ENCODE measurements at regions not wholly inside any gene's neighbourhood (a gene's known extent, or its start where the extent isn't known, plus 50 kb on each side); places are given as distances from the start of the nearest gene placed in this dataset.

- H2AFZ ChIP-seq (ENCODE audit: low read depth) = no peak overlapping the region
- H3K27ac ChIP-seq = no peak overlapping the region
- TF ChIP-seq, protein P1, sequence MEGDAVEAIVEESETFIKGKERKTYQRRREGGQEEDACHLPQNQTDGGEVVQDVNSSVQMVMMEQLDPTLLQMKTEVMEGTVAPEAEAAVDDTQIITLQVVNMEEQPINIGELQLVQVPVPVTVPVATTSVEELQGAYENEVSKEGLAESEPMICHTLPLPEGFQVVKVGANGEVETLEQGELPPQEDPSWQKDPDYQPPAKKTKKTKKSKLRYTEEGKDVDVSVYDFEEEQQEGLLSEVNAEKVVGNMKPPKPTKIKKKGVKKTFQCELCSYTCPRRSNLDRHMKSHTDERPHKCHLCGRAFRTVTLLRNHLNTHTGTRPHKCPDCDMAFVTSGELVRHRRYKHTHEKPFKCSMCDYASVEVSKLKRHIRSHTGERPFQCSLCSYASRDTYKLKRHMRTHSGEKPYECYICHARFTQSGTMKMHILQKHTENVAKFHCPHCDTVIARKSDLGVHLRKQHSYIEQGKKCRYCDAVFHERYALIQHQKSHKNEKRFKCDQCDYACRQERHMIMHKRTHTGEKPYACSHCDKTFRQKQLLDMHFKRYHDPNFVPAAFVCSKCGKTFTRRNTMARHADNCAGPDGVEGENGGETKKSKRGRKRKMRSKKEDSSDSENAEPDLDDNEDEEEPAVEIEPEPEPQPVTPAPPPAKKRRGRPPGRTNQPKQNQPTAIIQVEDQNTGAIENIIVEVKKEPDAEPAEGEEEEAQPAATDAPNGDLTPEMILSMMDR (conservative IDR thresholded peaks at IDR 0.05; ENCODE audit: low read depth, low read length) = no peak
- no peak overlapping the region for H3K9ac ChIP-seq
- H4K20me1 ChIP-seq (ENCODE audit: insufficient read depth) = no peaks in the 10 kb centered on the region
- no peaks in the 10 kb centered on the region for H3K79me2 ChIP-seq (ENCODE audit: insufficient read depth, low read depth)
- no peak overlapping the region for H3K4me2 ChIP-seq
- H3K4me1 ChIP-seq (ENCODE audit: low read depth, poor library complexity, severe bottlenecking) = no peaks in the 10 kb centered on the region
- H3K27me3 ChIP-seq (ENCODE audit: insufficient read depth, low read depth) = no peaks in the 10 kb centered on the region
- H3K4me3 ChIP-seq (IDR thresholded peaks at IDR 0.05; ENCODE audit: insufficient read depth, low read depth, low read length) = no peak overlapping the region
- no peaks in the 10 kb centered on the region for H3K36me3 ChIP-seq (ENCODE audit: insufficient read depth)
These were observed 286.6 kb downstream of the DTWD2 start for GRCh38 chr5:118701791-118702190.

GRCh38 chr5:118700510-118700909, 287.8 kb downstream of the DTWD2 start:
- Histone ChIP-seq H3K4me2 (no peak overlapping the region), H3K9ac (no peak overlapping the region), H3K36me3 (ENCODE audit: insufficient read depth) (no peaks in the 10 kb centered on the region), H4K20me1 (ENCODE audit: insufficient read depth) (no peaks in the 10 kb centered on the region), H3K4me3 (IDR thresholded peaks at IDR 0.05; ENCODE audit: insufficient read depth, low read depth, low read length) (no peak overlapping the region), H3K27me3 (ENCODE audit: insufficient read depth, low read depth) (no peaks in the 10 kb centered on the region), H3K79me2 (ENCODE audit: insufficient read depth, low read depth) (no peaks in the 10 kb centered on the region), H3K27ac (no peak overlapping the region), H3K4me1 (ENCODE audit: low read depth, poor library complexity, severe bottlenecking) (no peaks in the 10 kb centered on the region), H2AFZ (ENCODE audit: low read depth) (no peak overlapping the region)
- TF ChIP-seq, protein P1 (conservative IDR thresholded peaks at IDR 0.05; ENCODE audit: low read depth, low read length) = no peak

- Histone ChIP-seq H3K36me3 (ENCODE audit: insufficient read depth) (no peaks in the 10 kb centered on the region), H4K20me1 (ENCODE audit: insufficient read depth) (no peaks in the 10 kb centered on the region), H3K9ac (no peak overlapping the region), H3K27ac (no peak overlapping the region), H3K4me1 (ENCODE audit: low read depth, poor library complexity, severe bottlenecking) (no peaks in the 10 kb centered on the region), H2AFZ (ENCODE audit: low read depth) (no peak overlapping the region), H3K4me3 (IDR thresholded peaks at IDR 0.05; ENCODE audit: insufficient read depth, low read depth, low read length) (no peak overlapping the region), H3K79me2 (ENCODE audit: insufficient read depth, low read depth) (no peaks in the 10 kb centered on the region), H3K27me3 (ENCODE audit: insufficient read depth, low read depth) (no peaks in the 10 kb centered on the region), H3K4me2 (no peak overlapping the region)
- TF ChIP-seq, protein P1 (conservative IDR thresholded peaks at IDR 0.05; ENCODE audit: low read depth, low read length) = no peak
These were observed 289.6 kb downstream of the DTWD2 start for GRCh38 chr5:118698774-118699173.

DNA sequence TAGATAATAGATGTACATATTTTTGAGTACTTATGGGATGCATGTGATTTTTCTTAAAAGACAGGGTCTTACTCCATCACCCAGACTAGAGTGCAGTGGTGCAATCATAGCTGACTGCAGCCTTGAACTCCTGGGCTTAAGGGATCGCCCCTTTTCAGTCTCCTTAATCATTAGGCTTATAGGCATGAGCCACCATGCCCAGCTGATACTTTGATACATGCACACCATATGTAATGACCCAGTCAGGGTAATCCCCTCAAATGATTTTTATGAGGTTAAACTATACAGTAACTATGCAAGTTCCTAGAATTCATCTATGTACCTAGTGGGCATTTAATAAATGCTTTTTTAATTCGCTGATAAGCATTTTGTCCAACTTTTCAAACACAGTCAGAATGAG, 292.3 kb downstream of the DTWD2 start:
- H3K4me3 ChIP-seq (IDR thresholded peaks at IDR 0.05; ENCODE audit: insufficient read depth, low read depth, low read length) = no peak overlapping the region
- H3K79me2 ChIP-seq (ENCODE audit: insufficient read depth, low read depth) = no peaks in the 10 kb centered on the region
- no peaks in the 10 kb centered on the region for H4K20me1 ChIP-seq (ENCODE audit: insufficient read depth)
- no peak overlapping the region for H3K4me2 ChIP-seq
- H3K27me3 ChIP-seq (ENCODE audit: insufficient read depth, low read depth) = no peaks in the 10 kb centered on the region
- TF ChIP-seq, protein P1 (conservative IDR thresholded peaks at IDR 0.05; ENCODE audit: low read depth, low read length) = no peak
- H3K9ac ChIP-seq = no peak overlapping the region
- H3K36me3 ChIP-seq (ENCODE audit: insufficient read depth) = no peaks in the 10 kb centered on the region
- no peak overlapping the region for H3K27ac ChIP-seq
- no peaks in the 10 kb centered on the region for H3K4me1 ChIP-seq (ENCODE audit: low read depth, poor library complexity, severe bottlenecking)
- no peak overlapping the region for H2AFZ ChIP-seq (ENCODE audit: low read depth)

Measured in KMS-11 (cell line).